GM12878 (cell line): ENCODE measurements at regions not wholly inside any gene's neighbourhood (a gene's known extent, or its start where the extent isn't known, plus 50 kb on each side); places are given as distances from the start of the nearest gene placed in this dataset.

Experiments
- ATAC-seq: fragments of 200-7000 bp; cut with Tn5 transposase; 3 replicates; pipeline ENCODE4 v1.9.1; 2020; ENCODE audit warnings: mild to moderate bottlenecking, moderate library complexity
- BruUV-seq: library from RNA; stranded (reverse); fragments of 400-500 nt; replicated peaks from 2 replicates; lab custom pipeline; 2021; lab: Mats Ljungman, UMichigan
- CTCF ChIA-PET: fragments of 300-600 bp; sonication (Branson Sonifier 250); formaldehyde crosslinking; extraction: SDS; loops from one replicate; lab custom pipeline; 2021; ENCODE audit warnings: inconsistent platforms; lab: Yijun Ruan, JAX
- POLR2A ChIA-PET: fragments of 350-600 bp; formaldehyde crosslinking; extraction: SDS; loops from one replicate; lab custom pipeline; 2021; ENCODE audit warnings: inconsistent platforms; lab: Charles Lee
- RAD21 ChIA-PET: fragments of 300-600 bp; sonication (Branson Sonifier 250); formaldehyde crosslinking; loops from one replicate; lab custom pipeline; 2023; ENCODE audit warnings: antibody characterized with exemption; ENCODE audit not compliant: unreplicated experiment; lab: Charles Lee
- SMC1A ChIA-PET: fragments of 300-600 bp; sonication (Branson Sonifier 250); formaldehyde crosslinking; loops from one replicate; lab custom pipeline; 2023; ENCODE audit not compliant: unreplicated experiment, uncharacterized antibody; lab: Charles Lee
- DNase-seq: peaks from one replicate; pipeline ENCODE4 v3.0.0-alpha.2; 2011; ENCODE audit warnings: low read depth, low spot score
- FAIRE-seq: peaks from 3 replicates; lab custom pipeline; 2011; peaks lifted over from hg19 to GRCh38; lab: Jason Lieb, UNC
- H2AFZ ChIP-seq: 2 replicates; pipeline ENCODE4 v1.6.0; 2011; ENCODE audit warnings: low read depth, low read length, control low read depth; ENCODE audit not compliant: control insufficient read depth
- H3K27ac ChIP-seq: 2 replicates; pipeline ENCODE4 v1.5.1; 2011; ENCODE audit warnings: control low read depth; ENCODE audit not compliant: control insufficient read depth, insufficient read depth
- H3K27me3 ChIP-seq, 2 experiments: replicated peaks in 1 of 2; 2 replicates each; pipeline versions ENCODE4 v1.6.0 to v1.6.1; 2011; ENCODE audit warnings: low read length in 1 of 2; ENCODE audit not compliant: control insufficient read depth in 2 of 2, insufficient read depth in 2 of 2
- H3K36me3 ChIP-seq, 2 experiments: 2 replicates each; pipeline ENCODE4 v1.5.1; 2011; ENCODE audit warnings: low read length in 1 of 2; ENCODE audit not compliant: control insufficient read depth in 2 of 2, insufficient read depth in 2 of 2
- H3K4me1 ChIP-seq: 2 replicates; pipeline ENCODE4 v1.6.1; 2011; ENCODE audit warnings: mild to moderate bottlenecking, low read length, moderate library complexity, mixed read lengths; ENCODE audit not compliant: control insufficient read depth, insufficient read depth
- H3K4me2 ChIP-seq: 2 replicates; pipeline ENCODE4 v1.6.0; 2011; ENCODE audit warnings: control low read depth; ENCODE audit not compliant: control insufficient read depth, insufficient read depth
- H3K4me3 ChIP-seq: fragments of 200-600 bp; sonication (generic); 2 replicates; pipeline ENCODE4 v1.5.1; 2016
- H3K79me2 ChIP-seq: 2 replicates; pipeline ENCODE4 v1.6.0; 2011; ENCODE audit warnings: low read length; ENCODE audit not compliant: control insufficient read depth, insufficient read depth
- H3K9ac ChIP-seq: 2 replicates; pipeline ENCODE4 v1.8.0; 2011; ENCODE audit warnings: low read length, control low read depth, mixed read lengths; ENCODE audit not compliant: control insufficient read depth, insufficient read depth
- H3K9me3 ChIP-seq: replicated peaks from 3 replicates; pipeline ENCODE4 v1.5.1; 2011; ENCODE audit warnings: mild to moderate bottlenecking, low read length; ENCODE audit not compliant: control insufficient read depth, insufficient read depth
- H4K20me1 ChIP-seq: 2 replicates; pipeline ENCODE4 v1.6.0; 2011; ENCODE audit not compliant: control insufficient read depth, insufficient read depth
- ATF3 ChIP-seq: IDR thresholded peaks from 2 replicates; pipeline ENCODE4 v1.6.1; 2011; ENCODE audit warnings: low read depth, mild to moderate bottlenecking, low read length, moderate library complexity, borderline replicate concordance; ENCODE audit errors: extremely low read depth
- BCLAF1 ChIP-seq: fragments of 450-650 bp; IDR thresholded peaks from 2 replicates; pipeline ENCODE4 v1.6.1; 2017; ENCODE audit warnings: antibody characterized with exemption, mild to moderate bottlenecking, moderate library complexity
- DPF2 ChIP-seq: fragments of 450-650 bp; IDR thresholded peaks from 2 replicates; pipeline ENCODE4 v1.6.1; 2017; ENCODE audit warnings: mild to moderate bottlenecking
- E2F4 ChIP-seq: IDR thresholded peaks from 2 replicates; pipeline ENCODE4 v1.6.1; 2012; ENCODE audit warnings: low read depth, low read length, improper control_type of control experiment
- ETV6 ChIP-seq, 2 experiments: fragments of 450-650 bp in 1 of 2; IDR thresholded peaks in 1 of 2; conservative IDR thresholded peaks in 1 of 2; 2 replicates each; pipeline ENCODE4 v1.6.1; 2014; ENCODE audit warnings: antibody characterized with exemption in 1 of 2, borderline replicate concordance in 1 of 2, low read depth in 1 of 2, mild to moderate bottlenecking in 1 of 2, moderate library complexity in 1 of 2
- GABPA ChIP-seq: IDR thresholded peaks from 2 replicates; pipeline ENCODE4 v1.6.1; 2014; ENCODE audit warnings: antibody characterized with exemption, low read depth, mild to moderate bottlenecking, inconsistent platforms
- POU2F2 ChIP-seq: IDR thresholded peaks from 3 replicates; pipeline ENCODE4 v1.6.1; 2011; ENCODE audit warnings: low read depth, mild to moderate bottlenecking, low read length, borderline replicate concordance
- RAD51 ChIP-seq: fragments of 450-650 bp; IDR thresholded peaks from 2 replicates; pipeline ENCODE4 v1.6.1; 2016; ENCODE audit warnings: moderate library complexity, mild to moderate bottlenecking, inconsistent platforms
- SPI1 ChIP-seq: IDR thresholded peaks from 2 replicates; pipeline ENCODE4 v1.6.1; 2011; ENCODE audit warnings: low read depth, mild to moderate bottlenecking, low read length, moderate library complexity, borderline replicate concordance; ENCODE audit not compliant: insufficient read depth
- TARDBP ChIP-seq: IDR thresholded peaks from 2 replicates; pipeline ENCODE4 v1.6.1; 2016; ENCODE audit warnings: borderline replicate concordance
- YBX1 ChIP-seq: fragments of 450-650 bp; IDR thresholded peaks from 2 replicates; pipeline ENCODE4 v1.6.1; 2016; ENCODE audit warnings: antibody characterized with exemption
- ZNF24 ChIP-seq: fragments of 450-650 bp; IDR thresholded peaks from 2 replicates; pipeline ENCODE4 v1.6.1; 2017; ENCODE audit warnings: antibody characterized with exemption, mild to moderate bottlenecking
- ZSCAN29 ChIP-seq: fragments of 450-650 bp; IDR thresholded peaks from 2 replicates; pipeline ENCODE4 v1.6.1; 2017; ENCODE audit warnings: mild to moderate bottlenecking, moderate library complexity
- WGBS: methylation state at CpG from one replicate; pipeline ENCODE4 v1.1.6; 2016; ENCODE audit warnings: low lambda C conversion rate; ENCODE audit not compliant: insufficient replicate concordance, insufficient coverage; ENCODE audit errors: missing lambda C conversion rate; 5-methylcytosine and 5-hydroxymethylcytosine counted together
- in situ Hi-C: fragments of 300-500 bp; cut with MboI; formaldehyde crosslinking; loops from 9 replicates; pipeline ENCODE4 v1.14.3; 2018; ENCODE audit warnings: mixed read lengths
- intact Hi-C: fragments of 100-400 bp; cut with micrococcal nuclease; formaldehyde crosslinking; loops from one replicate; pipeline ENCODE4 v1.14.2; 2022; ENCODE audit not compliant: unreplicated experiment

- intact Hi-C loops: loop anchor here (5.0 to 10.0 kb wide), 2 partner anchors 232 to 1025 kb away; no protein-coding TSS in a partner anchor
- Histone ChIP-seq H2AFZ (no peak overlapping the region), H3K36me3 (no peaks in the 10 kb centered on the region), H3K9me3 (no peaks in the 10 kb centered on the region), H3K27me3 (no peaks in the 10 kb centered on the region), H3K4me2 (no peak overlapping the region), H4K20me1 (no peaks in the 10 kb centered on the region), H3K27ac (no peak overlapping the region), H3K9ac (no peak overlapping the region), H3K4me1 (no peaks in the 10 kb centered on the region), H3K79me2 (no peaks in the 10 kb centered on the region), H3K4me3 (no peak overlapping the region)
- RAD21 ChIA-PET: no interaction called here
- 47% methylated on average over 5 of the region's 5 CpGs for WGBS
- SMC1A ChIA-PET: interaction anchor here (1.2 kb wide), 1 partner anchor 976 kb away, joined by 3 read pairs; no protein-coding TSS in a partner anchor
- DNase-seq (no peak), FAIRE-seq (no peak), ATAC-seq (no peak)
- TF ChIP-seq RAD51: no peak
- no peak for TF ChIP-seq GABPA
- no peak for TF ChIP-seq DPF2
- no peak for TF ChIP-seq ETV6 (conservative IDR thresholded peaks at IDR 0.05 in 1 of 2, IDR thresholded peaks at IDR 0.05 in 1 of 2; ENCODE audit: borderline replicate concordance in 1 of 2, low read depth in 1 of 2)
- TF ChIP-seq POU2F2: no peak
- no peak for TF ChIP-seq TARDBP
- no peak for TF ChIP-seq SPI1
- TF ChIP-seq E2F4: no peak
- no peak for TF ChIP-seq ZNF24
- no peak for TF ChIP-seq ZSCAN29
- TF ChIP-seq YBX1: no peak
- no peak for TF ChIP-seq BCLAF1
- TF ChIP-seq ATF3: no peak
- in situ Hi-C loops: loop anchor here (10.0 kb wide), 2 partner anchors 982 to 1162 kb away; no protein-coding TSS in a partner anchor
- CTCF ChIA-PET: interaction anchor here (1.3 to 3.0 kb wide), 3 partner anchors 971 to 977 kb away, joined by 4 to 12 read pairs (median 4); no protein-coding TSS in a partner anchor
- POLR2A ChIA-PET: interaction anchor here (0.5 to 0.6 kb wide), 2 partner anchors 26 to 1024 kb away, joined by 3 to 5 read pairs; no protein-coding TSS in a partner anchor
- no TSS peak for BruUV-seq
Observed at GRCh38 chr5:39712316-39713249, 287.8 kb upstream of the DAB2 start.
